ENCODE measurements at regions not wholly inside any gene's neighbourhood (a gene's known extent, or its start where the extent isn't known, plus 50 kb on each side); places are given as distances from the start of the nearest gene placed in this dataset.

DNA sequence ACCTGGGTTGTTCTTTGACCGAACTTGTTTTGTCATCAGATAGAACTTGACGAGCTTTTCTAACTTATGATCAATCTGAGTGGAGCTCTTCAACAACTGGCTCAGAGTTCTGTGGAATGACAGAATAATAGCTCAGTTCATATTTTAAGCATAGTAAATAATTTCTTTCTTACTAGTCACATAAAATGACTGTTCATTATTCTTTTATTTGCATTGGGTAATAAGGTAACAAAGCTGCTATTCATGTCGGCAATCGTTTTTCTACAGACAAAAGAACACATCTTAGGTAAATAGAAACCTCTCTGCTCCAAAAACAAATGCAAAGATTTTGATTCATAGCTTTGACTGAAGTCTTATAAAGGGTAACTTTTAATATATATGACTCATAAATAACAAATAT, 57.3 kb upstream of the CXCL8 start:
- no peak overlapping the region for H3K4me3 Mint-ChIP-seq (ENCODE audit: unreplicated experiment)
- peak; percentile 52 for FAIRE-seq
- no peak overlapping the region for H3K4me3 ChIP-seq (ENCODE audit: insufficient read depth, low read depth, low read length)
- H3K9ac ChIP-seq (ENCODE audit: low read length): no peak overlapping the region
- no peak for DNase-seq (ENCODE audit: low read depth)
- H3K9me3 Mint-ChIP-seq (ENCODE audit: unreplicated experiment): no peaks in the 10 kb centered on the region
- H3K79me2 ChIP-seq (ENCODE audit: insufficient read depth, low read length): no peaks in the 10 kb centered on the region
- peaks cover 8% of the 10 kb centered on the region for H3K4me1 ChIP-seq (ENCODE audit: insufficient read depth, low read length)
- no peaks in the 10 kb centered on the region for H3K9me3 ChIP-seq (ENCODE audit: insufficient read depth, low read depth, low read length)
- H3K36me3 ChIP-seq (ENCODE audit: insufficient read depth, low read length): no peaks in the 10 kb centered on the region
- H3K27me3 ChIP-seq (ENCODE audit: insufficient read depth, low read length): no peaks in the 10 kb centered on the region
- no peak overlapping the region for H3K27ac ChIP-seq (ENCODE audit: low read depth, low read length)
- no peak overlapping the region for H2AFZ ChIP-seq (ENCODE audit: low read depth, low read length)
- H3K4me1 Mint-ChIP-seq (ENCODE audit: low read depth, unreplicated experiment): peaks cover 1% of the 10 kb centered on the region
- H3K36me3 Mint-ChIP-seq (ENCODE audit: low read depth, unreplicated experiment): no peaks in the 10 kb centered on the region
- H3K27me3 Mint-ChIP-seq (ENCODE audit: low read depth, unreplicated experiment): no peaks in the 10 kb centered on the region
- H3K27ac Mint-ChIP-seq (ENCODE audit: unreplicated experiment): no peak overlapping the region
- TF ChIP-seq EZH2 (IDR thresholded peaks at IDR 0.05; ENCODE audit: insufficient read depth, low read length): no peak
- no peak overlapping the region for H3K4me2 ChIP-seq (ENCODE audit: low read length)
- H4K20me1 ChIP-seq (ENCODE audit: insufficient read depth, low read length): no peaks in the 10 kb centered on the region

DNA sequence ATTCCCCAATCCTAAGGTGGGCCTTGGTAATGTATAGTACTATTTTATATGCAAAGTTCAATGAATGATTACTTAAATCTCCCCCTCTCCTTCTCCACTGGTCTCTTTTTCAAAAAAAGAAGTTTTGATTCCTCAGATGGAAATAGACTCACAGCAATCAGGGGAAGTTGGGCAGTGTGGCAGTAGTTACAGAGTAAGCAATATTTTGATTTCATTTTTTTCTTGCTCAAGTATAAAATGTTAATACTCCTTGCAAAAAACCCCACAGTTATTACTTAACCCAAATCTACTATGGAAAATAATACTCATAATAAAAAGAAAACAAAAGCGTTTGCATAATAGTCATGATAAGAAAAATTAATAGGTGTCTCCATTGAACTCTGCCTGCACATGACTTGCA, 56.9 kb upstream of the CXCL8 start:
- Histone ChIP-seq H3K79me2 (ENCODE audit: insufficient read depth, low read length) (no peaks in the 10 kb centered on the region), H3K27me3 (ENCODE audit: insufficient read depth, low read length) (no peaks in the 10 kb centered on the region), H3K27ac (ENCODE audit: low read depth, low read length) (no peak overlapping the region), H4K20me1 (ENCODE audit: insufficient read depth, low read length) (no peaks in the 10 kb centered on the region), H3K4me3 (ENCODE audit: insufficient read depth, low read depth, low read length) (no peak overlapping the region), H3K9ac (ENCODE audit: low read length) (no peak overlapping the region), H2AFZ (ENCODE audit: low read depth, low read length) (no peak overlapping the region), H3K4me2 (ENCODE audit: low read length) (no peak overlapping the region), H3K4me1 (ENCODE audit: insufficient read depth, low read length) (peaks cover 8% of the 10 kb centered on the region), H3K9me3 (ENCODE audit: insufficient read depth, low read depth, low read length) (no peaks in the 10 kb centered on the region), H3K36me3 (ENCODE audit: insufficient read depth, low read length) (no peaks in the 10 kb centered on the region)
- H3K4me3 Mint-ChIP-seq (ENCODE audit: unreplicated experiment): no peak overlapping the region
- H3K9me3 Mint-ChIP-seq (ENCODE audit: unreplicated experiment): no peaks in the 10 kb centered on the region
- DNase-seq (ENCODE audit: low read depth) (no peak), FAIRE-seq (no peak)
- peaks cover 1% of the 10 kb centered on the region for H3K4me1 Mint-ChIP-seq (ENCODE audit: low read depth, unreplicated experiment)
- no peak overlapping the region for H3K27ac Mint-ChIP-seq (ENCODE audit: unreplicated experiment)
- no peaks in the 10 kb centered on the region for H3K36me3 Mint-ChIP-seq (ENCODE audit: low read depth, unreplicated experiment)
- TF ChIP-seq, protein P1, sequence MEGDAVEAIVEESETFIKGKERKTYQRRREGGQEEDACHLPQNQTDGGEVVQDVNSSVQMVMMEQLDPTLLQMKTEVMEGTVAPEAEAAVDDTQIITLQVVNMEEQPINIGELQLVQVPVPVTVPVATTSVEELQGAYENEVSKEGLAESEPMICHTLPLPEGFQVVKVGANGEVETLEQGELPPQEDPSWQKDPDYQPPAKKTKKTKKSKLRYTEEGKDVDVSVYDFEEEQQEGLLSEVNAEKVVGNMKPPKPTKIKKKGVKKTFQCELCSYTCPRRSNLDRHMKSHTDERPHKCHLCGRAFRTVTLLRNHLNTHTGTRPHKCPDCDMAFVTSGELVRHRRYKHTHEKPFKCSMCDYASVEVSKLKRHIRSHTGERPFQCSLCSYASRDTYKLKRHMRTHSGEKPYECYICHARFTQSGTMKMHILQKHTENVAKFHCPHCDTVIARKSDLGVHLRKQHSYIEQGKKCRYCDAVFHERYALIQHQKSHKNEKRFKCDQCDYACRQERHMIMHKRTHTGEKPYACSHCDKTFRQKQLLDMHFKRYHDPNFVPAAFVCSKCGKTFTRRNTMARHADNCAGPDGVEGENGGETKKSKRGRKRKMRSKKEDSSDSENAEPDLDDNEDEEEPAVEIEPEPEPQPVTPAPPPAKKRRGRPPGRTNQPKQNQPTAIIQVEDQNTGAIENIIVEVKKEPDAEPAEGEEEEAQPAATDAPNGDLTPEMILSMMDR (IDR thresholded peaks at IDR 0.05; ENCODE audit: insufficient read depth, low read depth, low read length): no peak
- no peak for TF ChIP-seq EZH2 (IDR thresholded peaks at IDR 0.05; ENCODE audit: insufficient read depth, low read length)
- H3K27me3 Mint-ChIP-seq (ENCODE audit: low read depth, unreplicated experiment): no peaks in the 10 kb centered on the region

DNA sequence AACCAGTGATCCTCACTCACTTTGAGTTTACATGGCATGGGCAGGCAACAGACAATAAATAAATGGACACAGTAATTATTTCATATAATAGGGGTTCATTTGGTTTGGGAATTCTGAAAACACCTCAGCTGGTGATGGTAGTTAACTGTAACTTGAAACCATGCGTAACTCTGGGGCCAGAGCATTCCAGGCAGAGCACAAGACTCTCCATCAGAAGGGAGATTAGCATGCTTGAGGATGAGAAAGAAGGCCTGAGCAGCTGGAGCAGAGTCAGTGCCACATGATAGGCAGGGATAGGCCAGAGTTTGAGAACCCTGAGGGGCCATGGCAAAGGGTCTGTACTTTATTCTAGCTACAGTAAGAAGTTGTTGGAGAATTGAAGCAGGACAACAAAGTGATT, 56.3 kb upstream of the CXCL8 start:
- FAIRE-seq: no peak
- Histone ChIP-seq H3K4me2 (ENCODE audit: low read length) (no peak overlapping the region), H3K4me1 (ENCODE audit: insufficient read depth, low read length) (peaks cover 8% of the 10 kb centered on the region), H3K79me2 (ENCODE audit: insufficient read depth, low read length) (no peaks in the 10 kb centered on the region), H3K27me3 (ENCODE audit: insufficient read depth, low read length) (no peaks in the 10 kb centered on the region), H4K20me1 (ENCODE audit: insufficient read depth, low read length) (no peaks in the 10 kb centered on the region), H3K4me3 (ENCODE audit: insufficient read depth, low read depth, low read length) (no peak overlapping the region), H3K36me3 (ENCODE audit: insufficient read depth, low read length) (no peaks in the 10 kb centered on the region), H3K27ac (ENCODE audit: low read depth, low read length) (no peak overlapping the region), H2AFZ (ENCODE audit: low read depth, low read length) (no peak overlapping the region), H3K9me3 (ENCODE audit: insufficient read depth, low read depth, low read length) (no peaks in the 10 kb centered on the region), H3K9ac (ENCODE audit: low read length) (no peak overlapping the region)
- Mint-ChIP-seq H3K9me3 (ENCODE audit: unreplicated experiment) (no peaks in the 10 kb centered on the region), H3K27ac (ENCODE audit: unreplicated experiment) (no peak overlapping the region), H3K27me3 (ENCODE audit: low read depth, unreplicated experiment) (no peaks in the 10 kb centered on the region), H3K4me3 (ENCODE audit: unreplicated experiment) (no peak overlapping the region), H3K4me1 (ENCODE audit: low read depth, unreplicated experiment) (peaks cover 1% of the 10 kb centered on the region), H3K36me3 (ENCODE audit: low read depth, unreplicated experiment) (no peaks in the 10 kb centered on the region)
- TF ChIP-seq, protein P1 (IDR thresholded peaks at IDR 0.05; ENCODE audit: insufficient read depth, low read depth, low read length): no peak
- TF ChIP-seq EZH2 (IDR thresholded peaks at IDR 0.05; ENCODE audit: insufficient read depth, low read length): no peak
- DNase-seq (ENCODE audit: low read depth): no peak
